SK-N-SH treated with all-trans-retinoic acid at 6 μM for 48 hours (cell line): ENCODE measurements at regions not wholly inside any gene's neighbourhood (a gene's known extent, or its start where the extent isn't known, plus 50 kb on each side); places are given as distances from the start of the nearest gene placed in this dataset.

Experiments used
- CREB5 ChIP-seq: fragments of 250-450 bp; sonication (Bioruptor Pico); IDR thresholded peaks from 2 replicates; pipeline ENCODE4 v1.5.1; 2020; ENCODE audit warnings: low read depth, mild to moderate bottlenecking, moderate library complexity
- ESRRG ChIP-seq: fragments of 250-450 bp; sonication (Bioruptor Pico); IDR thresholded peaks from 2 replicates; pipeline ENCODE4 v1.6.1; 2021; ENCODE audit warnings: mild to moderate bottlenecking
- OSR1 ChIP-seq: fragments of 250-450 bp; sonication (Bioruptor Pico); IDR thresholded peaks from 2 replicates; pipeline ENCODE4 v1.8.0; 2022; ENCODE audit warnings: moderate library complexity, mild to moderate bottlenecking, inconsistent platforms
- PATZ1 ChIP-seq: fragments of 250-450 bp; sonication (Bioruptor Pico); IDR thresholded peaks from 2 replicates; pipeline ENCODE4 v1.8.0; 2020; ENCODE audit warnings: mild to moderate bottlenecking, moderate library complexity, borderline replicate concordance
- POU6F1 ChIP-seq: fragments of 250-450 bp; sonication (Bioruptor Pico); IDR thresholded peaks from 2 replicates; pipeline ENCODE4 v1.8.0; 2021; ENCODE audit warnings: low read depth, mild to moderate bottlenecking, moderate library complexity, borderline replicate concordance
- RARB ChIP-seq: fragments of 250-450 bp; sonication (Bioruptor Pico); IDR thresholded peaks from 2 replicates; pipeline ENCODE4 v1.8.0; 2021; ENCODE audit warnings: mild to moderate bottlenecking, moderate library complexity
- TCF4 ChIP-seq: fragments of 250-450 bp; sonication (Bioruptor Pico); IDR thresholded peaks from 2 replicates; pipeline ENCODE4 v1.8.0; 2021; ENCODE audit warnings: mild to moderate bottlenecking, moderate library complexity, borderline replicate concordance
- ZC3H10 ChIP-seq: fragments of 250-450 bp; sonication (Bioruptor Pico); IDR thresholded peaks from 2 replicates; pipeline ENCODE4 v1.5.1; 2021; ENCODE audit warnings: mild to moderate bottlenecking, moderate library complexity
- ZFP3 ChIP-seq: fragments of 250-450 bp; sonication (Bioruptor Pico); IDR thresholded peaks from 2 replicates; pipeline ENCODE4 v1.5.0; 2020; ENCODE audit warnings: mild to moderate bottlenecking, moderate library complexity
- ZNF8 ChIP-seq: fragments of 450-650 bp; formaldehyde crosslinking; IDR thresholded peaks from 2 replicates; pipeline ENCODE4 v1.5.0; 2020; ENCODE audit warnings: mild to moderate bottlenecking, moderate library complexity

GRCh38 chrX:39773150-39773549, 324.6 kb downstream of the BCOR start:
- TF ChIP-seq POU6F1 (CRISPR knock-in tag) (no peak), OSR1 (CRISPR knock-in tag) (no peak), TCF4 (CRISPR knock-in tag) (no peak), ZC3H10 (CRISPR knock-in tag) (no peak), ZNF8 (no peak), RARB (CRISPR knock-in tag) (no peak), PATZ1 (CRISPR knock-in tag) (no peak), ZFP3 (CRISPR knock-in tag) (no peak), CREB5 (CRISPR knock-in tag) (no peak), ESRRG (CRISPR knock-in tag) (no peak)
